NCI-H146 treated with DMSO at 0.1 percent for 48 hours (cell line): ENCODE measurements at regions not wholly inside any gene's neighbourhood (a gene's known extent, or its start where the extent isn't known, plus 50 kb on each side); places are given as distances from the start of the nearest gene placed in this dataset.

Experiments
- DNase-seq: peaks from one replicate; lab custom pipeline; 2025; ENCODE audit not compliant: unreplicated experiment; lab: John Stamatoyannopoulos, UW

GRCh38 chr11:15483205-15483604, 368.5 kb downstream of the INSC start:
- no peak for DNase-seq

GRCh38 chr11:15484398-15484797, 369.7 kb downstream of the INSC start:
- no peak for DNase-seq

- no peak for DNase-seq
These were observed 370.7 kb downstream of the INSC start for GRCh38 chr11:15485432-15485831.

- no peak for DNase-seq
These were observed 374.6 kb downstream of the INSC start for GRCh38 chr11:15489281-15489680.

- no peak for DNase-seq
These were observed 375.8 kb downstream of the INSC start for GRCh38 chr11:15490535-15490934.

- DNase-seq, result no peak
These were observed 378.3 kb downstream of the INSC start for GRCh38 chr11:15493066-15493465.

- DNase-seq, result no peak
These were observed 379.3 kb downstream of the INSC start for GRCh38 chr11:15493921-15494620.

GRCh38 chr11:15494740-15495139, 380.0 kb downstream of the INSC start:
- DNase-seq, result no peak

- no peak for DNase-seq
These were observed 380.7 kb downstream of the INSC start for GRCh38 chr11:15495462-15495861.

GRCh38 chr11:15497366-15497765, 382.6 kb downstream of the INSC start:
- DNase-seq, result no peak

- no peak for DNase-seq
These were observed 385.0 kb downstream of the INSC start for GRCh38 chr11:15499674-15500073.

GRCh38 chr11:15500643-15501042, 385.9 kb downstream of the INSC start:
- DNase-seq, result no peak

GRCh38 chr11:15501566-15501965, 386.8 kb downstream of the INSC start:
- no peak for DNase-seq

GRCh38 chr11:15505155-15505554, 390.4 kb downstream of the INSC start:
- no peak for DNase-seq

- DNase-seq, result no peak
These were observed 392.9 kb downstream of the INSC start for GRCh38 chr11:15507592-15507991.

- no peak for DNase-seq
These were observed 394.4 kb downstream of the INSC start for GRCh38 chr11:15509082-15509481.

GRCh38 chr11:15519124-15519791, 404.5 kb downstream of the INSC start:
- no peak for DNase-seq

GRCh38 chr11:15519911-15520310, 405.2 kb downstream of the INSC start:
- DNase-seq, result no peak

- DNase-seq, result no peak
These were observed 408.8 kb downstream of the INSC start for GRCh38 chr11:15523543-15523942.

GRCh38 chr11:15525582-15525981, 410.9 kb downstream of the INSC start:
- DNase-seq, result no peak

GRCh38 chr11:15526032-15526431, 411.3 kb downstream of the INSC start:
- DNase-seq, result no peak

GRCh38 chr11:15526859-15527450, 412.2 kb downstream of the INSC start:
- DNase-seq, result no peak
